ENCODE measurements at regions not wholly inside any gene's neighbourhood (a gene's known extent, or its start where the extent isn't known, plus 50 kb on each side); places are given as distances from the start of the nearest gene placed in this dataset.

- no peak for TF ChIP-seq CTCF (IDR thresholded peaks at IDR 0.05)
- no peak for TF ChIP-seq ZFX (IDR thresholded peaks at IDR 0.05; ENCODE audit: borderline replicate concordance)
- no peak overlapping the region for H3K27ac ChIP-seq
These were observed 797.4 kb downstream of the RPS29 start for GRCh38 chr14:48788771-48789170.

GRCh38 chr14:48786498-48786897 lies 799.7 kb downstream of the RPS29 start:
- H3K27ac ChIP-seq = no peak overlapping the region
- TF ChIP-seq ZFX (IDR thresholded peaks at IDR 0.05; ENCODE audit: borderline replicate concordance) = no peak
- no peak for TF ChIP-seq CTCF (IDR thresholded peaks at IDR 0.05)

- TF ChIP-seq CTCF (IDR thresholded peaks at IDR 0.05) = no peak
- no peak for TF ChIP-seq ZFX (IDR thresholded peaks at IDR 0.05; ENCODE audit: borderline replicate concordance)
These were observed 814.5 kb downstream of the RPS29 start for GRCh38 chr14:48771717-48772116.

DNA sequence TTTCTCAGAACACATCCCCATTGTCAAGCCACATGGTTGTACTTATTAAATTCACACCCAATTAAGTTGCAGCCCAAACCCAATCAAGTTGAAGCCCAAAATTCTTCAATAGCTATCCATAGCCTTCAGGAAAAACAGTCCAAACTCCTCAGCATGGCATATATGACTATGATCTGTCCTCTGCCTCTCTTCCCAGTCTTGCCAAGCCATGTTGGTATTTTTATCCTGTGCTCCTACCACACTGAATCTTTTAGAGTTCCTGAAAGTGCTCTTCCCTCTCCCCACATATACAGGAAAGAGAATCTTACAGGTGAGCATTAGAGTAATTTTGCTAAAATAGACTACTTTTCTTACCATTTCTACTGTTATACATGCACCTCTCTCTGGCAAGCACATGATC lies 834.9 kb downstream of the RPS29 start:
- TF ChIP-seq ZFX (IDR thresholded peaks at IDR 0.05; ENCODE audit: borderline replicate concordance) (no peak), CTCF (IDR thresholded peaks at IDR 0.05) (no peak)
- H3K27ac ChIP-seq = no peak overlapping the region

More at GRCh38 chr14:48771717-48772116, 814.5 kb downstream of the RPS29 start:
- H3K27ac ChIP-seq = no peak overlapping the region

DNA sequence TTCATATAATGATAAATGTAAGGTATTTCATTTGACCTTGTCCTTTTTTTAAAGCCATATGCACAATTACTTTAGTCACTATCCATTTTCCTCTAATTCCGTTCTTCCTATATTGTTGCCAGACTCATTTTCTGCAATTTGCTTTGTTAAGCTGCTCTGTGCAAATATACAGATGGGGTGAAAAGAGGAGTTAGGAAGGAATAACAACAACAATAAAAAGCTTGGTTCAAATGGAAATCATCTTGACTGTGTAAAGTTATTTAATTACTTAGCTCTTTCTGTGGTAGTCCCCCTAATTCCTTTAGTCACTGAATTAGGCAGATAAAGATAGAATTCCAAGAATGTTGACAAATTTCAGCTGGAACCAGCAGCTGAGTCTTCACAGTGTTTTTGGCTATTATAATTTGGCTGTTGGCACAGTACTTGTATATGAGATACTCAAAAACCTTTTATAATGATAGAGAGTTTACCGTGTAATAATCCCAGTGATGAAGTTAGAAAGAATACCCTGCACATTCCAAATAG lies 838.0 kb downstream of the RPS29 start:
- no peak for TF ChIP-seq CTCF (IDR thresholded peaks at IDR 0.05)
- no peak for TF ChIP-seq ZFX (IDR thresholded peaks at IDR 0.05; ENCODE audit: borderline replicate concordance)
- no peak overlapping the region for H3K27ac ChIP-seq

DNA sequence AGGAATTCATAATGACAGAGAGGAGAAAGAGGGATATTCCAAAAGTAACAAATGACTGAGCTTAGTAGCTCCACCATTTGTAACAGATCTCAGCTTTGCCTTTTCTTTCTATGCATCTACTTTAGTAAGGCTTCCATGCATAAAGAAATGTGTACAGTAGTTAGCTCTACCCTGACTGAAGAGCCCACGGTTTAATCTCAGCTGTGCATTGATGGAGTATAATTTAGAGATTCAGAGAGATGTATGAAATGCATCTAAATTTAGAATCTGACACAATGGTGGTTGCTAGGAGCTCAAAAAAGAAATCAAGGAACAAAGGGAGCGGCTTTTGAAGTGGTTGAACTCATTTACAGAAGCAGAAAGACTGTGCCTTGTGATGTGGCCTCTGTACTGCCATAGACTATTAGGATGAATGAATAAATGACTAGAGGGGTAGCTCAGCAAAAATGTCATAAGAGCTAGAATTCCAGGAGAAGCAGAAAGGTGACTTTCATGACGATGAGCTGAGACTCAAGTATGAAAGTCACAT lies 838.6 kb downstream of the RPS29 start:
- TF ChIP-seq ZFX (IDR thresholded peaks at IDR 0.05; ENCODE audit: borderline replicate concordance) (no peak), CTCF (IDR thresholded peaks at IDR 0.05) (no peak)
- no peak overlapping the region for H3K27ac ChIP-seq

GRCh38 chr14:48744202-48744601 lies 842.0 kb downstream of the RPS29 start:
- H3K27ac ChIP-seq = no peak overlapping the region
- no peak for TF ChIP-seq ZFX (IDR thresholded peaks at IDR 0.05; ENCODE audit: borderline replicate concordance)
- TF ChIP-seq CTCF (IDR thresholded peaks at IDR 0.05) = no peak

Measured in 22Rv1 (cell line).